Fibroblast of lung (primary cell): ENCODE measurements at regions not wholly inside any gene's neighbourhood (a gene's known extent, or its start where the extent isn't known, plus 50 kb on each side); places are given as distances from the start of the nearest gene placed in this dataset.

Source experiments
- DNase-seq, 2 donors: peaks; one replicate each; pipeline versions ENCODE4 v3.0.0 to v3.0.0-alpha.2; 2010; ENCODE audit warnings: low read depth in 2 of 2
- H2AFZ ChIP-seq: 2 replicates; pipeline ENCODE4 v1.5.1; 2012; ENCODE audit warnings: low read length, control low read depth, inconsistent platforms
- H3K27ac ChIP-seq: 2 replicates; pipeline ENCODE4 v1.5.1; 2011; ENCODE audit warnings: low read length, control low read depth; ENCODE audit not compliant: insufficient read depth
- H3K27me3 ChIP-seq: 2 replicates; pipeline ENCODE4 v1.5.1; 2011; ENCODE audit warnings: mild to moderate bottlenecking, low read length; ENCODE audit not compliant: control insufficient read depth, insufficient read depth
- H3K36me3 ChIP-seq: 2 replicates; pipeline ENCODE4 v1.5.1; 2011; ENCODE audit warnings: low read length; ENCODE audit not compliant: control insufficient read depth, insufficient read depth
- H3K4me1 ChIP-seq: 2 replicates; pipeline ENCODE4 v1.5.1; 2011; ENCODE audit warnings: low read length; ENCODE audit not compliant: control insufficient read depth, insufficient read depth; ENCODE audit errors: extremely low read depth
- H3K4me2 ChIP-seq: 2 replicates; pipeline ENCODE4 v1.5.1; 2011; ENCODE audit warnings: low read length, control low read depth; ENCODE audit not compliant: insufficient read depth; ENCODE audit errors: extremely low read depth
- H3K4me3 ChIP-seq, 4 experiments: fragments of 200-600 bp in 1 of 4; sonication (generic) in 1 of 4; replicated peaks in 1 of 4; 2 replicates each; pipeline ENCODE4 v1.5.1; 2011 to 2016; ENCODE audit warnings: low read length in 4 of 4, low read depth in 3 of 4, mild to moderate bottlenecking in 3 of 4, control low read depth in 2 of 4, inconsistent platforms in 1 of 4, mixed read lengths in 1 of 4; ENCODE audit not compliant: insufficient read depth in 1 of 4; ENCODE audit errors: control extremely low read depth in 1 of 4
- H3K79me2 ChIP-seq: 2 replicates; pipeline ENCODE4 v1.5.1; 2012; ENCODE audit warnings: mild to moderate bottlenecking, low read length, inconsistent platforms; ENCODE audit not compliant: control insufficient read depth, insufficient read depth
- H3K9ac ChIP-seq: 2 replicates; pipeline ENCODE4 v1.5.1; 2011; ENCODE audit warnings: mild to moderate bottlenecking, low read length, control low read depth; ENCODE audit not compliant: insufficient read depth
- H3K9me3 ChIP-seq: 2 replicates; pipeline ENCODE4 v1.5.1; 2012; ENCODE audit warnings: low read depth, low read length; ENCODE audit not compliant: control insufficient read depth, insufficient read depth
- H4K20me1 ChIP-seq: 2 replicates; pipeline ENCODE4 v1.5.1; 2011; ENCODE audit warnings: low read length; ENCODE audit not compliant: control insufficient read depth, insufficient read depth; ENCODE audit errors: extremely low read depth
- CTCF ChIP-seq, 2 donors: IDR thresholded peaks in 1 of 2; conservative IDR thresholded peaks in 1 of 2; 1 replicate in 1 of 2; 2 replicates in 1 of 2; pipeline ENCODE4 v1.5.1; 2011 to 2012; ENCODE audit warnings: low read length in 2 of 2, control low read depth in 1 of 2, inconsistent platforms in 1 of 2, low read depth in 1 of 2, mild to moderate bottlenecking in 1 of 2
- EZH2 ChIP-seq: IDR thresholded peaks from 2 replicates; pipeline ENCODE4 v1.5.1; 2012; ENCODE audit warnings: low read length, control low read depth, mild to moderate bottlenecking; ENCODE audit errors: missing control alignments

GRCh38 chr1:181953596-181953995, 107.9 kb downstream of the ZNF648 start:
- H3K4me2 ChIP-seq, result no peak overlapping the region
- H3K9me3 ChIP-seq, result no peaks in the 10 kb centered on the region
- no peak overlapping the region for H2AFZ ChIP-seq
- no peak for TF ChIP-seq EZH2
- TF ChIP-seq CTCF (conservative IDR thresholded peaks at IDR 0.05 in 1 of 2, IDR thresholded peaks at IDR 0.05 in 1 of 2; ENCODE audit: low read depth in 1 of 2, low read length in 2 of 2), result no peak
- no peak overlapping the region for H3K9ac ChIP-seq
- no peak overlapping the region for H3K27ac ChIP-seq
- no peaks in the 10 kb centered on the region for H4K20me1 ChIP-seq
- H3K4me1 ChIP-seq, result no peaks in the 10 kb centered on the region
- no peaks in the 10 kb centered on the region for H3K27me3 ChIP-seq
- no peaks in the 10 kb centered on the region for H3K79me2 ChIP-seq
- no peaks in the 10 kb centered on the region for H3K36me3 ChIP-seq
- no peak for DNase-seq
- H3K4me3 ChIP-seq, result no peak overlapping the region

- Histone ChIP-seq H2AFZ (no peak overlapping the region), H3K4me3 (no peak overlapping the region), H3K9me3 (no peaks in the 10 kb centered on the region), H3K36me3 (no peaks in the 10 kb centered on the region), H3K4me2 (no peak overlapping the region), H3K79me2 (no peaks in the 10 kb centered on the region), H3K9ac (no peak overlapping the region), H3K27ac (no peak overlapping the region), H4K20me1 (no peaks in the 10 kb centered on the region), H3K4me1 (no peaks in the 10 kb centered on the region), H3K27me3 (no peaks in the 10 kb centered on the region)
- TF ChIP-seq CTCF (conservative IDR thresholded peaks at IDR 0.05 in 1 of 2, IDR thresholded peaks at IDR 0.05 in 1 of 2; ENCODE audit: low read depth in 1 of 2, low read length in 2 of 2) (no peak), EZH2 (no peak)
- no peak for DNase-seq
Measured at GRCh38 chr1:181951213-181951612, 110.3 kb downstream of the ZNF648 start.

- Histone ChIP-seq H3K9ac (no peak overlapping the region), H3K4me1 (no peaks in the 10 kb centered on the region), H3K4me3 (no peak overlapping the region), H2AFZ (no peak overlapping the region), H3K79me2 (no peaks in the 10 kb centered on the region), H4K20me1 (no peaks in the 10 kb centered on the region), H3K27me3 (no peaks in the 10 kb centered on the region), H3K4me2 (no peak overlapping the region), H3K27ac (no peak overlapping the region), H3K9me3 (no peaks in the 10 kb centered on the region), H3K36me3 (no peaks in the 10 kb centered on the region)
- DNase-seq, result no peak
- TF ChIP-seq EZH2 (no peak), CTCF (conservative IDR thresholded peaks at IDR 0.05 in 1 of 2, IDR thresholded peaks at IDR 0.05 in 1 of 2; ENCODE audit: low read depth in 1 of 2, low read length in 2 of 2) (no peak)
Measured at GRCh38 chr1:181949500-181949899, 112.0 kb downstream of the ZNF648 start.
